HepG2 (cell line): ENCODE measurements at regions not wholly inside any gene's neighbourhood (a gene's known extent, or its start where the extent isn't known, plus 50 kb on each side); places are given as distances from the start of the nearest gene placed in this dataset.

Experiments used
- ATAC-seq: fragments of 200-7000 bp; cut with Tn5 transposase; 3 replicates; pipeline ENCODE4 v1.9.1; 2020; ENCODE audit warnings: mild to moderate bottlenecking, moderate library complexity
- BruUV-seq: library from RNA; stranded (reverse); fragments of 400-500 nt; replicated peaks from 2 replicates; lab custom pipeline; 2021; lab: Mats Ljungman, UMichigan
- CTCF ChIA-PET: fragments of 300-600 bp; formaldehyde crosslinking; extraction: SDS; loops from one replicate; lab custom pipeline; 2021; ENCODE audit warnings: low total read pairs, inconsistent platforms, low intra/inter-chr PET ratio; lab: Yijun Ruan, JAX
- POLR2A ChIA-PET: fragments of 350-600 bp; sonication (Branson Sonifier 250); formaldehyde crosslinking; loops from one replicate; lab custom pipeline; 2020; ENCODE audit warnings: antibody characterized with exemption, inconsistent platforms; lab: Yijun Ruan, JAX
- DNase-seq: peaks from one replicate; pipeline ENCODE4 v3.0.0-alpha.2; 2015; ENCODE audit warnings: low spot score
- FAIRE-seq: peaks from 3 replicates; lab custom pipeline; 2011; peaks lifted over from hg19 to GRCh38; lab: Jason Lieb, UNC
- H2AFZ ChIP-seq: one replicate; pipeline ENCODE4 v1.6.1; 2011; ENCODE audit warnings: low read length, inconsistent platforms
- H3K27ac ChIP-seq: fragments of 300-600 bp; 3 replicates; pipeline ENCODE4 v1.8.0; 2011; ENCODE audit warnings: mixed run types, mild to moderate bottlenecking, mixed read lengths, low read length, inconsistent platforms; ENCODE audit not compliant: insufficient read depth; ENCODE audit errors: extremely low read length
- H3K27me3 ChIP-seq, 2 experiments: fragments of 200-600 bp in 1 of 2; 2 replicates in 1 of 2; 3 replicates in 1 of 2; pipeline versions ENCODE4 v1.6.0 to v1.8.0; 2011; ENCODE audit warnings: low read length in 2 of 2, mild to moderate bottlenecking in 2 of 2, moderate library complexity in 2 of 2, inconsistent platforms in 1 of 2; ENCODE audit not compliant: insufficient read depth in 2 of 2, control insufficient read depth in 1 of 2
- H3K36me3 ChIP-seq, 2 experiments: fragments of 200-600 bp in 1 of 2; replicated peaks in 1 of 2; 2 replicates in 1 of 2; 3 replicates in 1 of 2; pipeline versions ENCODE4 v1.5.1 to v1.8.0; 2011; ENCODE audit warnings: low read length in 2 of 2, inconsistent platforms in 1 of 2; ENCODE audit not compliant: insufficient read depth in 2 of 2, control insufficient read depth in 1 of 2
- H3K4me1 ChIP-seq: 2 replicates; pipeline ENCODE4 v1.5.1; 2012; ENCODE audit warnings: low read length, inconsistent platforms; ENCODE audit not compliant: insufficient read depth
- H3K4me2 ChIP-seq: 2 replicates; pipeline ENCODE4 v1.6.0; 2011; ENCODE audit warnings: low read depth, low read length, inconsistent platforms
- H3K4me3 ChIP-seq, 3 experiments: fragments of 200-600 bp in 1 of 3; sonication (generic), shearing (Covaris generic) in 1 of 3; replicated peaks in 1 of 3; 2 replicates each; pipeline ENCODE4 v1.5.1; 2011 to 2016; ENCODE audit warnings: low read length in 3 of 3, inconsistent platforms in 2 of 3, low read depth in 2 of 3, mild to moderate bottlenecking in 2 of 3, control low read depth in 1 of 3, mixed read lengths in 1 of 3; ENCODE audit not compliant: insufficient read depth in 1 of 3
- H3K79me2 ChIP-seq: one replicate; pipeline ENCODE4 v1.6.1; 2011; ENCODE audit warnings: low read length, inconsistent platforms; ENCODE audit not compliant: insufficient read depth
- H3K9ac ChIP-seq: 2 replicates; pipeline ENCODE4 v1.6.0; 2011; ENCODE audit warnings: mild to moderate bottlenecking, low read depth, low read length, inconsistent platforms; ENCODE audit not compliant: insufficient read depth
- H3K9me3 ChIP-seq: 2 replicates; pipeline ENCODE4 v1.5.1; 2012; ENCODE audit warnings: mild to moderate bottlenecking, low read length
- H4K20me1 ChIP-seq: 2 replicates; pipeline ENCODE4 v1.6.0; 2011; ENCODE audit warnings: inconsistent platforms, mild to moderate bottlenecking, low read length, moderate library complexity; ENCODE audit not compliant: insufficient read depth
- CCAR2 ChIP-seq: fragments of 200-400 bp; formaldehyde crosslinking; optimal IDR thresholded peaks from 2 replicates; pipeline ENCODE3; 2018; ENCODE audit warnings: low read depth, mild to moderate bottlenecking, low read length, moderate library complexity
- MED8 ChIP-seq: sonication (generic); formaldehyde crosslinking; IDR thresholded peaks from 2 replicates; pipeline ENCODE4 v1.8.1; 2023; ENCODE audit warnings: mild to moderate bottlenecking, missing genetic modification reagents; ENCODE audit not compliant: insufficient replicate concordance
- MEIS1 ChIP-seq: sonication (generic); formaldehyde crosslinking; IDR thresholded peaks from 2 replicates; pipeline ENCODE4 v1.9.0; 2021; ENCODE audit warnings: mild to moderate bottlenecking, missing genetic modification reagents, moderate library complexity, borderline replicate concordance
- MTF1 ChIP-seq: sonication (generic); formaldehyde crosslinking; IDR thresholded peaks from 2 replicates; pipeline ENCODE4 v1.5.0; 2020; ENCODE audit warnings: missing genetic modification reagents
- SNAPC4 ChIP-seq: sonication (generic); formaldehyde crosslinking; IDR thresholded peaks from 2 replicates; pipeline ENCODE4 v1.4.0; 2020; ENCODE audit warnings: mild to moderate bottlenecking, missing genetic modification reagents
- ZNF468 ChIP-seq: sonication (generic); formaldehyde crosslinking; IDR thresholded peaks from 2 replicates; pipeline ENCODE4 v1.8.0; 2022; ENCODE audit warnings: mild to moderate bottlenecking, moderate library complexity, missing genetic modification reagents
- ZNF567 ChIP-seq: sonication (generic); formaldehyde crosslinking; IDR thresholded peaks from 2 replicates; pipeline ENCODE4 v1.8.1; 2023; ENCODE audit warnings: mild to moderate bottlenecking, missing genetic modification reagents, borderline replicate concordance
- ZNF569 ChIP-seq: sonication (generic); formaldehyde crosslinking; IDR thresholded peaks from 2 replicates; pipeline ENCODE4 v1.5.0; 2020; ENCODE audit warnings: mild to moderate bottlenecking, missing genetic modification reagents, moderate library complexity, borderline replicate concordance
- WGBS: methylation state at CpG from one replicate; pipeline ENCODE4 v1.1.6; 2017; ENCODE audit warnings: low lambda C conversion rate; 5-methylcytosine and 5-hydroxymethylcytosine counted together
- in situ Hi-C: cut with HindIII; loops from 2 replicates; pipeline ENCODE4 v1.10.0; 2017; ENCODE audit warnings: low pct_unique_long_range_greater_than_20kb; ENCODE audit not compliant: extremely low pct_ligation_motif_present
- intact Hi-C: fragments of 100-400 bp; cut with micrococcal nuclease; formaldehyde crosslinking; loops from one replicate; pipeline ENCODE4 v1.10.0; 2022; ENCODE audit not compliant: unreplicated experiment

GRCh38 chr2:203606051-203606450, 71.0 kb upstream of the RAPH1 start:
- H3K4me1 ChIP-seq = 0 out of 2 replicates have a peak, but pooled peaks cover 9% of the 10 kb centered on the region
- ATAC-seq (no peak), DNase-seq (no peak), FAIRE-seq (no peak)
- no peaks in the 10 kb centered on the region for H4K20me1 ChIP-seq
- H2AFZ ChIP-seq = no peak overlapping the region
- no peak overlapping the region for H3K4me2 ChIP-seq
- H3K27me3 ChIP-seq = no peaks in the 10 kb centered on the region; a peak in 1 of 5 replicates
- H3K9ac ChIP-seq = no peak overlapping the region
- ChIA-PET POLR2A (no interaction called here), CTCF (no interaction called here)
- no peaks in the 10 kb centered on the region for H3K9me3 ChIP-seq
- TF ChIP-seq ZNF569 (CRISPR knock-in tag) (no peak), CCAR2 (no peak), ZNF567 (no peak), MEIS1 (CRISPR knock-in tag) (no peak), MED8 (no peak), SNAPC4 (no peak), ZNF468 (no peak), MTF1 (CRISPR knock-in tag) (no peak)
- no TSS peak for BruUV-seq
- H3K4me3 ChIP-seq = no peak overlapping the region
- no peak overlapping the region for H3K27ac ChIP-seq
- WGBS = 32% methylated on average over 3 of the region's 3 CpGs
- in situ Hi-C loops (no loop called here), intact Hi-C loops (no loop called here)
- no peaks in the 10 kb centered on the region for H3K79me2 ChIP-seq
- no peaks in the 10 kb centered on the region for H3K36me3 ChIP-seq
